Mesendoderm (in vitro differentiated cells): ENCODE measurements at regions not wholly inside any gene's neighbourhood (a gene's known extent, or its start where the extent isn't known, plus 50 kb on each side); places are given as distances from the start of the nearest gene placed in this dataset.

Experiments used
- DNase-seq: peaks from one replicate; pipeline ENCODE4 v3.0.0; 2013
- H2AK5ac ChIP-seq: 2 replicates; pipeline ENCODE4 v1.6.1; 2013; ENCODE audit warnings: low read length, inconsistent platforms
- H2BK120ac ChIP-seq: 2 replicates; pipeline ENCODE4 v1.6.1; 2013; ENCODE audit warnings: low read depth, mild to moderate bottlenecking, low read length, moderate library complexity, mixed read lengths
- H2BK15ac ChIP-seq: replicated peaks from 2 replicates; pipeline ENCODE4 v1.6.1; 2013; ENCODE audit warnings: low read depth, mild to moderate bottlenecking, moderate library complexity
- H2BK5ac ChIP-seq: 2 replicates; pipeline ENCODE4 v1.6.1; 2013; ENCODE audit warnings: low read length, inconsistent platforms
- H3K18ac ChIP-seq: 2 replicates; pipeline ENCODE4 v1.6.1; 2013; ENCODE audit warnings: mild to moderate bottlenecking, low read length, mixed read lengths
- H3K23ac ChIP-seq: one replicate; pipeline ENCODE4 v1.6.1; 2013; ENCODE audit warnings: low read length
- H3K27ac ChIP-seq: 2 replicates; pipeline ENCODE4 v1.5.1; 2013; ENCODE audit warnings: low read depth, mild to moderate bottlenecking, inconsistent platforms, low read length, moderate library complexity
- H3K27me3 ChIP-seq: 2 replicates; pipeline ENCODE4 v1.6.1; 2013; ENCODE audit warnings: low read length, control low read depth, mild to moderate bottlenecking, inconsistent platforms; ENCODE audit not compliant: insufficient read depth, poor library complexity
- H3K36me3 ChIP-seq: 2 replicates; pipeline ENCODE4 v1.6.1; 2013; ENCODE audit warnings: low read length, inconsistent platforms; ENCODE audit not compliant: control insufficient read depth, insufficient read depth
- H3K4ac ChIP-seq: one replicate; pipeline ENCODE4 v1.6.1; 2013; ENCODE audit warnings: low read depth, mild to moderate bottlenecking, low read length, moderate library complexity
- H3K4me1 ChIP-seq: 2 replicates; pipeline ENCODE4 v1.6.1; 2013; ENCODE audit warnings: low read depth, low read length, inconsistent platforms; ENCODE audit not compliant: control insufficient read depth
- H3K4me2 ChIP-seq: 2 replicates; pipeline ENCODE4 v1.6.1; 2013; ENCODE audit warnings: low read length
- H3K4me3 ChIP-seq: 2 replicates; pipeline ENCODE4 v1.5.1; 2013; ENCODE audit warnings: mild to moderate bottlenecking, low read length
- H3K56ac ChIP-seq: one replicate; pipeline ENCODE4 v1.6.1; 2013; ENCODE audit warnings: low read length
- H3K79me1 ChIP-seq: 2 replicates; pipeline ENCODE4 v1.6.1; 2013; ENCODE audit warnings: low read length, inconsistent platforms
- H3K79me2 ChIP-seq: 2 replicates; pipeline ENCODE4 v1.6.1; 2013; ENCODE audit warnings: mild to moderate bottlenecking, low read length; ENCODE audit not compliant: control insufficient read depth, insufficient read depth
- H3K9ac ChIP-seq: 2 replicates; pipeline ENCODE4 v1.6.1; 2013; ENCODE audit warnings: low read length, inconsistent platforms
- H4K5ac ChIP-seq: one replicate; pipeline ENCODE4 v1.6.1; 2013; ENCODE audit warnings: low read length
- H4K8ac ChIP-seq: one replicate; pipeline ENCODE4 v1.6.1; 2013; ENCODE audit warnings: low read depth, mild to moderate bottlenecking, control low read depth, low read length, moderate library complexity
- WGBS: extraction: QIAGEN DNeasy Blood & Tissue Kit; methylation state at CpG from one replicate; pipeline ENCODE4 v1.1.7; 2013; ENCODE audit warnings: low lambda C conversion rate, missing lambda C conversion rate; ENCODE audit not compliant: insufficient coverage; ENCODE audit errors: extremely low coverage; 5-methylcytosine and 5-hydroxymethylcytosine counted together

DNA sequence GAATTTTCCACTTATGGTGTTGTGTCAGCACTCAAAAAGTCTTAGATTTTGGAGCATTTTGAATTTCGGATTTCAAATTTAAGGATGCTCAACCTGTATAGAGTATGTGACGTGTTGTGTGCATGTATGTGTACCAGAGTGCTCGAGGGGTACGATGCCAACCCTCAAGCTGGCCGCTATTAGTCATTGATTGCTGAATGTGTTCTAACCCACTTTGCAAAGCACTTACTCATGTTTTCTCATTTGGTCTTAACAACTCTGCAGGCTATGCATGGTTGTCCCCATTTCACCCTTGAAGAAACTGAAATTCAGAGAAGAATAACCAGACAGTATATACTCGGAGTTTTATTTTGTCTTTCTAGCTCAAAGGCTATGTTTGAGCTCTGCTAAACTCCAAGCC lies 196.4 kb upstream of the TENM4 start:
- WGBS = no CpG with 5 or more reads among the region's 6 CpGs
- H3K4me2 ChIP-seq = no peak overlapping the region
- H4K8ac ChIP-seq = no peak overlapping the region
- H3K9ac ChIP-seq = no peak overlapping the region
- H2BK15ac ChIP-seq = no peak overlapping the region
- H3K27ac ChIP-seq = no peak overlapping the region
- no peak overlapping the region for H3K23ac ChIP-seq
- H2BK120ac ChIP-seq = no peak overlapping the region
- H3K4ac ChIP-seq = no peak overlapping the region
- no peak overlapping the region for H4K5ac ChIP-seq
- H3K18ac ChIP-seq = no peak overlapping the region
- no peak overlapping the region for H2AK5ac ChIP-seq
- no peak overlapping the region for H3K4me3 ChIP-seq
- H2BK5ac ChIP-seq = no peak overlapping the region
- DNase-seq = no peak
- no peaks in the 10 kb centered on the region for H3K4me1 ChIP-seq
- no peaks in the 10 kb centered on the region for H3K36me3 ChIP-seq
- no peaks in the 10 kb centered on the region for H3K27me3 ChIP-seq
- no peak overlapping the region for H3K56ac ChIP-seq
- no peaks in the 10 kb centered on the region for H3K79me1 ChIP-seq
- H3K79me2 ChIP-seq = no peaks in the 10 kb centered on the region

DNA sequence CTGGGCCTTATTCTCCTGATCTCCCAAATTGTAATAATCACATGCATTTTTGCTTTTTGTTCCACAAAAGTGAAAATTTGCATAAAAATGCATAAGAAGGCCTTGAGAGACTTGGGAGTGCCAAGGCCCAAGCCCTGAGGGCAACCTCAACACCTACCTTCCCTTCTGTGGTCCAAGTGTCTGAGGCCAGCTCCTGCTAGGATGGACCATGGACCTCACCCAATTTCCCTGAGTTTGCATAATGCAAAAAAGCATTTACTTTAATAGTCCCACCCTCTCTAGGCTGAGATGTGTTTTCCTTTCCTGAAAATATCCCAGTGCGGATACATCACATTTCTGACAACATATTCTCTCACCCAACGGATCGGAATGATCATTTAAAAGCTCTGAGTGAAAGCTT lies 194.1 kb upstream of the TENM4 start:
- H3K56ac ChIP-seq = no peak overlapping the region
- no peak for DNase-seq
- no peaks in the 10 kb centered on the region for H3K4me1 ChIP-seq
- no peak overlapping the region for H3K4me2 ChIP-seq
- no peak overlapping the region for H3K27ac ChIP-seq
- WGBS = no CpG with 5 or more reads among the region's 3 CpGs
- H2BK120ac ChIP-seq = no peak overlapping the region
- no peak overlapping the region for H2BK15ac ChIP-seq
- no peak overlapping the region for H3K4ac ChIP-seq
- H2AK5ac ChIP-seq = no peak overlapping the region
- no peak overlapping the region for H4K8ac ChIP-seq
- H3K27me3 ChIP-seq = no peaks in the 10 kb centered on the region
- no peak overlapping the region for H3K9ac ChIP-seq
- no peaks in the 10 kb centered on the region for H3K79me1 ChIP-seq
- H3K18ac ChIP-seq = no peak overlapping the region
- H2BK5ac ChIP-seq = no peak overlapping the region
- no peak overlapping the region for H3K23ac ChIP-seq
- no peak overlapping the region for H4K5ac ChIP-seq
- no peak overlapping the region for H3K4me3 ChIP-seq
- H3K36me3 ChIP-seq = no peaks in the 10 kb centered on the region
- H3K79me2 ChIP-seq = no peaks in the 10 kb centered on the region

DNA sequence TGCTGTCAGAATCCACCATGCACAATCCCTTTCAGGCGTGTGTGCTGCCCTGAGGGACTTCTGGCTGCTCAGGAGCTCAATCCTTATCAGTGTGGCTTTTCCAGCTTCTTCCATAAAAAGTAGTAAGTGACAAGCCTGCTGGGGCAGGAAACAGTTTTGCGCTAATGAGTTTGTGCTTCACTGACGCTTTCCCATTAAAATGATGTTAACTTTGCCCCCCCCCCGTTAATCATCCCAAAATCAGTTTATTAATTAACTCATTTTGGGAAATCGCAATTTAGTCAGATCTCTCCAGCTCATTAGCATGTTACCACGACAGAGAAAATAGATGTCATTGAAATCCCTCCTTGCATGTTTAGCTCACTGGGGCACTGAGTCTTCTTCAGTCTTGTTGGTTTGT lies 186.5 kb upstream of the TENM4 start:
- Histone ChIP-seq H2BK120ac (no peak overlapping the region), H2BK5ac (no peak overlapping the region), H3K36me3 (no peaks in the 10 kb centered on the region), H2AK5ac (no peak overlapping the region), H3K4me3 (no peak overlapping the region), H3K4me1 (no peaks in the 10 kb centered on the region), H3K27me3 (no peaks in the 10 kb centered on the region), H3K27ac (no peak overlapping the region), H3K4me2 (no peak overlapping the region), H4K8ac (no peak overlapping the region), H3K79me2 (no peaks in the 10 kb centered on the region), H3K9ac (no peak overlapping the region), H4K5ac (no peak overlapping the region), H3K23ac (no peak overlapping the region), H3K56ac (no peak overlapping the region), H2BK15ac (no peak overlapping the region), H3K79me1 (no peaks in the 10 kb centered on the region), H3K18ac (no peak overlapping the region), H3K4ac (no peak overlapping the region)
- DNase-seq = peak; percentile 16
- WGBS = no CpG with 5 or more reads among the region's 6 CpGs

DNA sequence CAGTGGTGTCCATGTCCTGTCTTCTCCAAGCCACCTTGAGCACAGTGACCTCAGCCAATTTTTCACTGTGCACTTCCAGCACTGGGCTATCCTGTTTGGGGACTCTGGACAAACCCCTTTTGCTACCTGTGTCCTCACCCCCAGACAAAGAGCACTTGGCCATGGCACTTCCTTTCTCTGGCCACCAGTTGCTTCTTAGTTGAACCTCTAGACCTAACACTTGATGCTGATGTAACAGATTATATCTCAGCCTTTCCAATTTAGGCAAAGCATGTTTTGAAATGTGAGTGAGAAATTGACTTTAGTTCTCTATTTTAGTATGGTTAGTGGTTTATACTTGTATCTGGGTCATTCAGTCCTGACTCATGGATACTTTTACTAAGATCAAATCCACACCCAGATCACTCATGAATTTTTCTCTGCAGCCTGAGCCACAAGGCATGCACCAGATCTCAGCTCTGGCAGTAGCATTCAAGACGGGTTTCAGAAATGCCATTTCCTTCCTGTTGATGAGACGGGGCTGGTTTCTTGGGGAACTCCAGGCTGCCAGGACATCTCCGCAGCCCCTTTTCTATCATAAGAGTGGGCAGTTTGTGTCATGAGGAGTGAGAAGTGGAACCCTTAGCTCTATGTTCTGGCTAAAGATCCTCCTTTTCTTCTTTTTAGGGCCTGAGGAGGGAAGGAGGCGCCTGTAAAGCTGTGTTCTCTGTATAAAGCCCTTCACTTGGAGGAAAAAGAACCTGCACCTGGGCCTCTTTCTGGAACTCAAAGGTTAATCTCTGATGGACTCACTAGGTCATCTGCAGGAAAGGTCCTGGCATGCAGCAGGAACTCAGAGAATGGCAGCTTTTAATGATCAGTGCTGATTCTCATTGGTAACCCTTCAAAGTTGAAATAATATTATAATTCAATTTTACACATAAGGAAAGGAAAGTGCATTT lies 185.6 kb upstream of the TENM4 start:
- no peak overlapping the region for H3K9ac ChIP-seq
- WGBS = no CpG with 5 or more reads among the region's 4 CpGs
- no peak overlapping the region for H2BK15ac ChIP-seq
- no peak overlapping the region for H3K23ac ChIP-seq
- no peak overlapping the region for H3K56ac ChIP-seq
- H2BK5ac ChIP-seq = no peak overlapping the region
- H4K5ac ChIP-seq = no peak overlapping the region
- H3K36me3 ChIP-seq = no peaks in the 10 kb centered on the region
- H3K18ac ChIP-seq = peak overlapping the region; percentile 87
- no peak overlapping the region for H3K27ac ChIP-seq
- DNase-seq = no peak
- H3K27me3 ChIP-seq = no peaks in the 10 kb centered on the region
- H3K4me1 ChIP-seq = no peaks in the 10 kb centered on the region
- no peak overlapping the region for H4K8ac ChIP-seq
- no peaks in the 10 kb centered on the region for H3K79me1 ChIP-seq
- H3K4me3 ChIP-seq = no peak overlapping the region
- no peak overlapping the region for H2BK120ac ChIP-seq
- H3K4me2 ChIP-seq = no peak overlapping the region
- no peaks in the 10 kb centered on the region for H3K79me2 ChIP-seq
- H3K4ac ChIP-seq = no peak overlapping the region
- no peak overlapping the region for H2AK5ac ChIP-seq

DNA sequence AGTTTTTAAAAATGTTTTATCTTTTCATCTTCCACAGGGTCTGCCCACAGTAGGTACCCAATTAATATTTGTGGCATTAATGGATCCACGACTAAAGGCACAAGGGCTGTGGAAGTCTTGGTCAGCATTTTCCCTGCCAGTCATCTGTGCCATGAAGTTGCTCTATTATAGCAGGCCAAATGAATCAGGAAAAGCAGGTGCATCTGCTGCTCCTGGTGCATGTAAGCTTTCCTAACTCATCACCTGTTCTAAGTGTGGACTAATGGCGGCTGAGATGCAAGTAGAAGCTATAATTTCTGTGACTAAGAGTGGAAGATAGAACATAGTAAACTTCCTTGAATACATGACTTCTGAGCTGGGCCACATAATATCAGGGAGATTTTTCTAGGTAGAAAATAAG lies 182.5 kb upstream of the TENM4 start:
- Histone ChIP-seq H3K4me3 (no peak overlapping the region), H3K23ac (no peak overlapping the region), H3K9ac (no peak overlapping the region), H2BK5ac (no peak overlapping the region), H3K4me1 (no peaks in the 10 kb centered on the region), H4K8ac (no peak overlapping the region), H3K4ac (no peak overlapping the region), H3K79me1 (no peaks in the 10 kb centered on the region), H3K36me3 (no peaks in the 10 kb centered on the region), H3K18ac (no peak overlapping the region), H3K27me3 (no peaks in the 10 kb centered on the region), H2AK5ac (no peak overlapping the region), H2BK120ac (no peak overlapping the region), H3K4me2 (no peak overlapping the region), H3K79me2 (no peaks in the 10 kb centered on the region), H3K56ac (no peak overlapping the region), H4K5ac (no peak overlapping the region), H2BK15ac (no peak overlapping the region), H3K27ac (no peak overlapping the region)
- WGBS = no CpG with 5 or more reads among the region's 2 CpGs
- no peak for DNase-seq

DNA sequence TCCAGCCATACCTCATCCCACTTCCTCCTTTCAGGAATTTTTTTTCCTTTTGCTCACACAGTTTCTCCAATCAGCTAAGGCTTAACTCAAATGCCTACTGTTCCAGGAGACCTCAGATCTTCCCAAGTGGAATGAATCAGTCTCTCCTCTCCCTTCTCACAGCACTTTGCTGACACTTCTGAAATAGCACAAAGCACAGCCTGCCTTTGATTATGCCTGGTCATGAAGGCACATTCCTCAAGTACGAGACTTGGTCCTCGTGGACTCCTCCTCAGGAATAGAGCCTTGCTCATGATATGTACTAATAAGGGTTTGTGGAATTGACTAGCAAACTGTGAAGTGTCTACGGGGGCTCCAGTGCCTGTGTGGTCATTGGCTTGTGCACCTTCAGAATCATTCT lies 176.7 kb upstream of the TENM4 start:
- H2AK5ac ChIP-seq = no peak overlapping the region
- DNase-seq = peak; percentile 26

More for the DNA sequence above, 176.7 kb upstream of the TENM4 start:
- Histone ChIP-seq H2BK5ac (no peak overlapping the region), H3K27ac (no peak overlapping the region), H3K4ac (no peak overlapping the region), H2BK120ac (no peak overlapping the region), H3K4me3 (no peak overlapping the region), H3K36me3 (no peaks in the 10 kb centered on the region), H3K79me1 (no peaks in the 10 kb centered on the region), H3K79me2 (no peaks in the 10 kb centered on the region), H2BK15ac (no peak overlapping the region), H3K27me3 (no peaks in the 10 kb centered on the region), H4K8ac (no peak overlapping the region), H3K23ac (no peak overlapping the region), H4K5ac (no peak overlapping the region), H3K9ac (no peak overlapping the region), H3K4me2 (no peak overlapping the region), H3K56ac (no peak overlapping the region), H3K4me1 (no peaks in the 10 kb centered on the region), H3K18ac (no peak overlapping the region)
- no CpG with 5 or more reads among the region's 3 CpGs for WGBS
